ENCODE measurements at regions not wholly inside any gene's neighbourhood (a gene's known extent, or its start where the extent isn't known, plus 50 kb on each side); places are given as distances from the start of the nearest gene placed in this dataset.

DNA sequence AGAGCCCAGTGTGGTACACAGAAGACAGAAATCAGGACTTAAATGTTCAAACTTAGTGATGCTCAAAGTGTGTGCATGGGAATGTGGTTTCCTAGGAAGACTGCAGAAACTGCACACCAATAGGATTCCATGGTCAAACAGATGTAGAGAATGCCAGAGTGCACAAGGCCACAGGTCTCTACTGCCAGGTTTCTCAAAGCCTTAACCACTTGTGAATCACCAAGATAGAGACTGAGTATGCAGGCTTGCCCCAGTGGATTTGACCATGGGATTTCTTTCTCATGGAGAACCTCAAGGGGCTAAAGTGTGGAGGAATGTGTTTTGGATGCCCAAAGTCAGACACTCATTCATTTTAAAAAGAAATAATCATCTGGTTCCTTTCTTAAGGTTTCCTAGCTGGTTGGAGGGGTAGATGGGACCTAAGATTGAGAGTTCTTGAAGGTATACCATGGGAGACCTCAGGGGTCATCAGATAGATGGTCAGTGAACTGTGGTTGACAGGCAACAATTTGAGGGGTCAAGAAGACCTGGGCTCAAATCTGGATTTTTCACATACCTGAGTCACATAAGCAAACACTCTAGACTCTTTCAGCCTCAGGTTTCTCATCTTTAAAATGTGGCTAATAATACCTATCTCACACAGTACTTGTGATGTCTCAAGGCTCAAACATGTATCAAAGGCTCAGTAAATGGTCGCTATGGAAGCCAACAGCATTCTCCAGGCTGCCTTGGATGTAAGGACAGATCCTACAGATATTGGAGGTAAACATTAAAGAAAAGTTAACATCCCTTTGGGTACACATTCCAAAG is 81.1 kb downstream of the BOD1 start:
- Mint-ChIP-seq H3K27ac (no peak overlapping the region), H3K4me3 (no peak overlapping the region), H3K4me1 (no peaks in the 10 kb centered on the region), H3K9me3 (no peaks in the 10 kb centered on the region), H3K27me3 (peaks cover 3% of the 10 kb centered on the region), H3K36me3 (ENCODE audit: low read depth) (no peaks in the 10 kb centered on the region)
- intact Hi-C loops (cut with micrococcal nuclease), result no loop called here
- no peak for DNase-seq

DNA sequence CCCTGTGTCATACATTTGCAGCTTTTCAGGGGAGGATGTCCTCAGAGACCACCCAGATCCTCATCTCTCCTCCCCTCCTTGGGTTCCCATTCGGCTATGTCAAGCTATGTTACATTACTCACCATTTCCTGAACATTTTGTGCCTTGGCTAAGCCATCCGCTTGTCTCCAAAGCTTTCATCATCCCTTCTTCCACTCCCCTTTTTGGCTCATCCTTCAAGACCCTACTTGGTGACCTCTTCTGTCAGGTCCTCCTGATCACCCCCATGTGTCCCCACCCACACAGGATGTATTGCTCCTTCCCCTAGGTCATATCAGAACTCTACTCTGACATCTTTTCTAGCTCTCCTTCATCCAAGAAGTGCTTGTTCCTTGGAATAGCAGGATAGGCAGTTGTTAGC is 81.8 kb downstream of the BOD1 start:
- Mint-ChIP-seq H3K4me1 (no peaks in the 10 kb centered on the region), H3K27me3 (peaks cover 3% of the 10 kb centered on the region), H3K4me3 (no peak overlapping the region), H3K9me3 (no peaks in the 10 kb centered on the region), H3K27ac (no peak overlapping the region), H3K36me3 (ENCODE audit: low read depth) (no peaks in the 10 kb centered on the region)
- intact Hi-C loops (cut with micrococcal nuclease), result no loop called here
- no peak for DNase-seq

DNA sequence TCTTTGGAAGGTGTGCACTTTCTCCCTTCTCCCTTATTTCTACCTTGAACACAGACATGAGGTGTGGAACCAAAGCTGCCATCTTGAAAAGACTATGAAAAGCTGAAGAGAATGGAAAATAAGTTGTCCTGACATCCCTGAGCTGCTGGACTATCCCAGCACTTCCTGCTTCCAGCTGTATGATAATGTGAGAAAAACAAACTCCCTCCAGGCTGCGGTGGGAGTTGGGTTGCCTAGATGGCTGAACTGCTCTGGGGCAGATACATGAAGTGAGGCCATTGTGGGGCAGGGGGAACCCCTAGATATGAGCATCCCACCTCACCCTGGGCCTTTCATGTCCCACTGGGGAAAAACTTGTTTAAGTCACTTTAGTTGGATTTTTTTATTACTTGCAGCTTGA is 82.4 kb downstream of the BOD1 start:
- Mint-ChIP-seq H3K36me3 (ENCODE audit: low read depth) (no peaks in the 10 kb centered on the region), H3K4me1 (no peaks in the 10 kb centered on the region), H3K27me3 (peaks cover 3% of the 10 kb centered on the region), H3K9me3 (no peaks in the 10 kb centered on the region), H3K4me3 (no peak overlapping the region), H3K27ac (no peak overlapping the region)
- intact Hi-C loops (cut with micrococcal nuclease), result no loop called here
- no peak for DNase-seq

DNA sequence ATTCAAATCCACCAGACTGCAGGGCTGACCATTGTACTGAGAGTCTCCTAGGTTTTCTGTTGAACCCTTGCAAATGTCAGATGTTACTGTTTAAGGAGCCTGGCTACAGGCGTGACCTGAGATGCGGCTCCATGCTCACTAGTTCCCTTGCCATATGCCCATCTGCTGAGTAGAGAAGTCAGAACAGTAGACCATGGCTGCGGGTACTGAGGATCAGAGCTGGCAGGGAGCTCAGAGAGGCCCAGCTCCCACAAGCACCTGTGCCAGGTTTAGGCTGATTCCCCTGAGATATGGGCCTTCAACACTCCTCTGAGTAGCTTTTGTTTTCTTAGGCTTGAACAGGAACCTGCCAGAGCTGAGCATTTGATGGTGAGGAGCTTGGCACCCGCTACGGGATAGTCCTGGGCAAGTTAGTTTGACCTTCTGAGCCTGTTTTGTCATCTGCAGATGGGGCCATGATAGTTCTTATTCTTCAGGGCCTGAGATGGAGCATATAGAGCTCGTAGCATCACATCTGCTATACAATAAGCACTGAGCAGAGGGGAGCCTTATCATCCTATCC is 83.7 kb downstream of the BOD1 start:
- DNase-seq, result no peak
- H3K27me3 Mint-ChIP-seq, result peaks cover 3% of the 10 kb centered on the region
- H3K4me3 Mint-ChIP-seq, result no peak overlapping the region
- H3K9me3 Mint-ChIP-seq, result no peaks in the 10 kb centered on the region
- no peaks in the 10 kb centered on the region for H3K36me3 Mint-ChIP-seq (ENCODE audit: low read depth)
- no peaks in the 10 kb centered on the region for H3K4me1 Mint-ChIP-seq
- intact Hi-C loops (cut with micrococcal nuclease), result no loop called here
- no peak overlapping the region for H3K27ac Mint-ChIP-seq

DNA sequence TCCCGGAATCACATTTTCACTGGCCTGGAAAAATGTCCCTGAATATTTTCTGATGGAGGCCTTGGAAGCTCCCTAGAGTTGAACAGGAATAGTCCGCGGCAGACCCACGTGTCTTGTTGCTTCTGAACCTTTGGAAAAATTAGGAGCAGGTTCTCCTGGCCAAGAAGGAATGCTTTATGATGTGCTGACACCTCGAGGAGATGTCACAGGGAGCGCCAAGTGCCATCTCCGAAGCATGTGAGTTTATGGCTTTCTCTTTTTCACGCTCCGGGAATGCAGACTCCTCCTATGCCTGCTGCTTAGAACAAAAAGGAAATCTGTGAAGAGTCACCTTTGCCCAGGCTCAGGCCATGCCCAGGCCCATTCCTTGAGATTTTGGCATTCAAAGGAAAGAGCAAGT is 84.6 kb downstream of the BOD1 start:
- Mint-ChIP-seq H3K27me3 (no peaks in the 10 kb centered on the region), H3K4me1 (no peaks in the 10 kb centered on the region)
- intact Hi-C loops (cut with micrococcal nuclease), result no loop called here

DNA sequence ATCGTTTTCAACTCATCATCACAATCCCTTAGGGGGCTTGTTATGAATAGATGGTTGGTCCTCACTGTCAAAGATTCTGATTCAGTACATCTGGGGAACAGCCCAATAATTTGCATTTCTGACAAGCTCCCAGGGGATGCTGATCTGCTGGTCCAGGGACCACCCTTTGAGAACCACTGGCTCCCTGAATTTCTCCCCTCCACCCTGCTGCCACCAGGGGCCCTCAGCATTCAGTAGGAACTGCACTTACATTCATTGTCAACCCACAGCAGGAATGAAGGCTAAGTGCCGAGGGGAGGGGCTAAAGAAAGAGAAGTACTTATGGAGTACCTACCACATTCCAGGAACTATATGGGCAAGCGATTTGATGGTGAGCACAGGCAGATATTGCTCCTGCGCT is 85.9 kb downstream of the BOD1 start:
- no peaks in the 10 kb centered on the region for H3K4me1 Mint-ChIP-seq
- peaks cover 1% of the 10 kb centered on the region for H3K27me3 Mint-ChIP-seq
- no peak overlapping the region for H3K27ac Mint-ChIP-seq
- intact Hi-C loops (cut with micrococcal nuclease), result no loop called here
- no peaks in the 10 kb centered on the region for H3K36me3 Mint-ChIP-seq (ENCODE audit: low read depth)
- no peaks in the 10 kb centered on the region for H3K9me3 Mint-ChIP-seq
- no peak for DNase-seq
- H3K4me3 Mint-ChIP-seq, result no peak overlapping the region

More for the DNA sequence above, 84.6 kb downstream of the BOD1 start:
- Mint-ChIP-seq H3K36me3 (ENCODE audit: low read depth) (no peaks in the 10 kb centered on the region), H3K9me3 (no peaks in the 10 kb centered on the region), H3K4me3 (no peak overlapping the region), H3K27ac (no peak overlapping the region)
- DNase-seq, result no peak

DNA sequence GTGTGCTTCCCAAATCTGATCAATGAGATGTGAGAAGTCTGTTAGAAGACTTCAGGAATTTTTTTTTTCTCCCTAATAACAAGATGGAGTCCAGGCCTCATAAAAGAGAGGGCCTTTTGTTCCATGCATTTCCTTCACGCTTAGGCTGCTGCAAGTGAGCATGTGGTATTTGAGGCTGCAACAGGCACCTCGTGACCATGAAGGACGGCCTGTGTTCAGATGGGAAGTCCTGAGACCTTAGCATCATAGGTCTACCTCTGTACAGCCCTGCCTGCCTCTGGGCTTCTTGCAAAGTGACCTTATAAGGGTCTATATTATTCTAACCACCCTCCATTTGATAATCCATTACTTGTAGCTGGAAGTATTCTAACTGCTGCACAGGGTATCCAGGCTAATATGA is 86.6 kb downstream of the BOD1 start:
- intact Hi-C loops (cut with micrococcal nuclease), result no loop called here
- Mint-ChIP-seq H3K27ac (no peak overlapping the region), H3K4me3 (no peak overlapping the region), H3K4me1 (no peaks in the 10 kb centered on the region), H3K27me3 (peaks cover 1% of the 10 kb centered on the region), H3K36me3 (ENCODE audit: low read depth) (no peaks in the 10 kb centered on the region), H3K9me3 (no peaks in the 10 kb centered on the region)
- DNase-seq, result peak; percentile 33

DNA sequence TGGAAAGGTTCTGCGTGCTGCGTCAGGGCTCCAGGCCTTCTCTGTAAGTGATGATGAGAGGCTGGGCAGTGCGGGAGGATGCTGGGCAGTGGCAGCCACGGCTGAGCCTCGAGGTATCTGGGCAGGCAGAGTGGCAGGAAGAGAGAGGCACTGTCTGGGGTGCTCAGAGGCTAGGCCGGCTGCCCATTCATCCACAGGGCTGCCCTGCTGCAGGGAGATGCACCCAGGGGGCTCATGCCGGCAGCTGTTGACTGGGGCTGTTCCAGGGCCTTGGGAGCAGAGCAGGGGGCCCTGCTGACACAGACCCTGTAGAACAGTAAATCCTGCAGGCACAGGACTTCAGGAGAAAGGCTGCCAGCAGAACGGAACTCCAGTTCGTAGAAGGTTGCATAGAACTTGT is 88.8 kb downstream of the BOD1 start:
- H3K27me3 Mint-ChIP-seq, result peaks cover 1% of the 10 kb centered on the region
- intact Hi-C loops (cut with micrococcal nuclease), result no loop called here
- no peak overlapping the region for H3K27ac Mint-ChIP-seq
- H3K4me1 Mint-ChIP-seq, result no peaks in the 10 kb centered on the region
- DNase-seq, result no peak
- H3K9me3 Mint-ChIP-seq, result no peaks in the 10 kb centered on the region
- no peak overlapping the region for H3K4me3 Mint-ChIP-seq
- no peaks in the 10 kb centered on the region for H3K36me3 Mint-ChIP-seq (ENCODE audit: low read depth)

DNA sequence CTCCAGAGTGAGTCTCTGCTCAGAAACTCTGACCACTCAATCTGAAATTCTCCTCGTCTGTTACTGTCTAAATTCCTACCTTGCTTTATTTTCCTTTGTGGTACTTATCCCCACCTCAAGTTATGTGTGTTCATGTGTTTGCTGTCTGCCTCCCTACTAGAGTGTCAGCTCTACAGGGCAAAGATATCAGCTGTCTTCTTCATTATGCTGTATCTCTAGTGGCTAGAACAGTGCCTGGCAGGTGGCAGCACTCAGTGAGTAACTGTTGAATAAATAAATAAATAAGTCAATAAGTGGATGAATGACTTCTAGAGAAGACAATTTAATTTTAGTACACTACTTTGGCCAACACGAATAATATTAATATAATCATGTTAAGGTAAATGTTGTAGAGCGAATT is 92.3 kb downstream of the BOD1 start:
- no peaks in the 10 kb centered on the region for H3K4me1 Mint-ChIP-seq
- H3K36me3 Mint-ChIP-seq (ENCODE audit: low read depth), result no peaks in the 10 kb centered on the region
- intact Hi-C loops (cut with micrococcal nuclease), result no loop called here
- no peak overlapping the region for H3K27ac Mint-ChIP-seq
- DNase-seq, result no peak
- peaks cover 3% of the 10 kb centered on the region for H3K9me3 Mint-ChIP-seq
- peaks cover 1% of the 10 kb centered on the region for H3K27me3 Mint-ChIP-seq
- no peak overlapping the region for H3K4me3 Mint-ChIP-seq

DNA sequence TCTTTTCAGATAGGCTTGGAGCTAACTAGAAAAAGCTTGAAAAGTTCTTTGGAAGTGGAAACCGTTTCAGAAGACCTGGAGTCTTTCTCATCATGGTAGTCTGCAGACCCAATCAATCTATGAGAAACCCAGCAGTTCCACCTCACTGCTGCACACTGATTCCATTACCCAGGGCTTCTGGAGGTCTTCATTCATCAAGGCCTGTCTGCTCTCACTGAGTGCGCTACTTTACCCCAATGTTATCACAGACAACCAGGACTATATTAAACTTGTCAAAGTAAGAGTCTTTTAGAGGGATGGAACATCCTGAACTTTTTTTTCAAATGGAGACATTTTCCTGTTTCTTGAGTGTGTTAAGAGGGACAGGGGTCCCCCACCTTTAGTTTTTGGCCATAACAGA is 93.1 kb downstream of the BOD1 start:
- H3K4me3 Mint-ChIP-seq, result no peak overlapping the region
- peaks cover 3% of the 10 kb centered on the region for H3K9me3 Mint-ChIP-seq
- DNase-seq, result no peak
- no peaks in the 10 kb centered on the region for H3K36me3 Mint-ChIP-seq (ENCODE audit: low read depth)
- H3K27me3 Mint-ChIP-seq, result peaks cover 2% of the 10 kb centered on the region
- intact Hi-C loops (cut with micrococcal nuclease), result no loop called here
- H3K27ac Mint-ChIP-seq, result no peak overlapping the region
- H3K4me1 Mint-ChIP-seq, result no peaks in the 10 kb centered on the region

DNA sequence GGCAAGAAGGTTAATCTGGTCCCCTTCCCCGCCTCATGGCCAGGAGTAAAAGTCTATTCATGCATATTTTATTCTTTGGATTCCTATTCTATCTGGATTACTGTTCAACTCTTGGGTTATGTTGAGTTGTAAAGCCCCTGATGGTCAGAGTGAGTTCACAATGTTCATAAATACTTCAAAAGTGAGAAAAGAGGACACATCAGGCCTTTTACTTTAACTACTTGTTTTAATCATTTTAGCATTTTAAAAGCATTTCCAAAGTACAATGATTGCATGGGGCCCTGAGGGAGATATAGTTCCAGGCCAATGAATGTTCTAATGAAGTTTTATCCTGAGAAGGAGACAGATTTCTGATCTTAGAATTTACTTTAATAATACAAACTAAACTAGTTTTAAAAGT is 93.9 kb downstream of the BOD1 start:
- H3K4me3 Mint-ChIP-seq, result no peak overlapping the region
- peaks cover 3% of the 10 kb centered on the region for H3K27me3 Mint-ChIP-seq
- DNase-seq, result no peak
- intact Hi-C loops (cut with micrococcal nuclease), result no loop called here
- peaks cover 3% of the 10 kb centered on the region for H3K9me3 Mint-ChIP-seq
- H3K4me1 Mint-ChIP-seq, result no peaks in the 10 kb centered on the region
- H3K27ac Mint-ChIP-seq, result no peak overlapping the region
- H3K36me3 Mint-ChIP-seq (ENCODE audit: low read depth), result no peaks in the 10 kb centered on the region

DNA sequence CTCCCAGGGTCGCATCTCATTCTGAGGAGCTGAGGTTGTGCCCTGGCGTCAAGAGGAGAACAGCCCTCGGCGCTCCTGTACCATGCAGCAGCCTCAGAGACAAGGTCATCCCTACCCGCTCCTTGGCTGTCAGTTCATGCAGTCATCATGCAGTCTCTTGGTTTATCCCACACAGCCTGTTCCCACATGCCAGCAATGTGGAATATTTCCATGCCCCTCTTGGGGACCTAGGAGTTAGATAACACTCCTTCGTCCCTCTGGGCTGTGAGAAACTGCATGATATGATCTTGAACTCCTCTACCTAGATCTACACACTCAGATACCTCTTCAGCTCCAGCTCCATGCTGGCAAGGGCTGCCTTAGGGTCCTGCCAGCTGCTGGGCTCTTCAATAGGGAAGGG is 97.6 kb downstream of the BOD1 start:
- H3K27ac Mint-ChIP-seq, result no peak overlapping the region
- intact Hi-C loops (cut with micrococcal nuclease), result no loop called here
- no peaks in the 10 kb centered on the region for H3K36me3 Mint-ChIP-seq (ENCODE audit: low read depth)
- H3K4me1 Mint-ChIP-seq, result no peaks in the 10 kb centered on the region
- H3K9me3 Mint-ChIP-seq, result peaks cover 3% of the 10 kb centered on the region
- DNase-seq, result no peak
- H3K27me3 Mint-ChIP-seq, result peaks cover 2% of the 10 kb centered on the region
- no peak overlapping the region for H3K4me3 Mint-ChIP-seq

DNA sequence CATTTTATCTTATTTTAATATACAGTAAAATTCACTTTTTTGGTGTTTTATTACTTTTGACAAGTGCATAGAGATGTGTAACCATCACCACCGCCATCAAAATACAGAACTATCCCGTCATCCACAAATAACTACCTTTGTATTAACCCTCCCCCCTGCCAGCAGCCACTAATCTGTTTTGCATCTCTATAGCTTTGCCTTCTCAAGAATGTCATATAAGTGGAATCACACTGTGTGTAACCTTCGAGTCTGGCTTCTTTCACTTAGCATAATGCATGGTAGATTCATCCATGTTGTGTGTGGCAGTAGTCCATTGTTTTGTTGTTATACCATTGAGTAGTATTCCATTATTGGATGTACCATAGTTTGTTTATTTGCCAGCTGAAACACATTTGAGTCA is 98.8 kb downstream of the BOD1 start:
- peaks cover 4% of the 10 kb centered on the region for H3K27me3 Mint-ChIP-seq
- H3K27ac Mint-ChIP-seq, result no peak overlapping the region
- peaks cover 3% of the 10 kb centered on the region for H3K4me1 Mint-ChIP-seq
- intact Hi-C loops (cut with micrococcal nuclease), result no loop called here
- no peak overlapping the region for H3K4me3 Mint-ChIP-seq
- H3K36me3 Mint-ChIP-seq (ENCODE audit: low read depth), result no peaks in the 10 kb centered on the region
- no peak for DNase-seq
- H3K9me3 Mint-ChIP-seq, result peaks cover 3% of the 10 kb centered on the region

DNA sequence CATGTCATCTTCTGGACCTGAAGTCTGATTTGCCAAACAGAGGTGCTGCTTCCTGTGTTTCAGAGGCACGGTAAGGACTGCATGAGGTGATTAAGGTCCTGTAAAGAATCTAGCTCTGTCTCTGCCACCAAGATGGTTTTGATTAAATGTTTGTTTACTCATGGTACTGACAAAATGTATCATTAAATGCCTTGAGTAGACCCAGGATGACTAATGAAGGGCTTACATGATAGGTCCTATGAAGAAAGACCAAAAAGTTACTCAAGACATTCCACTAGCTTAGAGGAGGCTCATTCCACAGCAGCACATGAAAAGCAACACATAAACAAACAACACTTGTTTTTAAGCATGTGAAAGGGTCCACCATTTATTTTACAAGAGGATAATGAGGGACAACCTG is 100.9 kb downstream of the BOD1 start:
- Mint-ChIP-seq H3K4me1 (peaks cover 4% of the 10 kb centered on the region), H3K27ac (no peak overlapping the region), H3K9me3 (peaks cover 3% of the 10 kb centered on the region), H3K4me3 (no peak overlapping the region), H3K36me3 (ENCODE audit: low read depth) (no peaks in the 10 kb centered on the region), H3K27me3 (peaks cover 14% of the 10 kb centered on the region)
- intact Hi-C loops (cut with micrococcal nuclease), result no loop called here
- DNase-seq, result no peak

DNA sequence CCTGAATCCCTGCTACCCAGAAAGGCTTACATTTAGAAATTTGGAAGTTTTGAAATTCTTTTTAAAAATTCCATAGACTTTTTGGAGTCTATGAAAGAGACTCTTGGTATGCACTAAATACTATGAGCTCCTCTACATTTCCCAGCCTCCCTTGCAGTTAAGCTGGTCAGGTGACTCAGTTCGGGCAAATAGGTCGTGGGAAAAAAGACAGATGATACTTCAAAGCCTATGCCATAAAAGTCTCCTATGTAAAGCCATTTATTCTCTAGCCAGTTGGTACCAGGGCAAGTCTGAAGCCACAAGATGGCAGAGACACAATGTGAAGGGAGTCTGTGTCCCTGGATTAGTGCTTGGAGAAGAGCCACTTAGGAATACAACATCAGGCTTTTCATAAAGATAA is 101.8 kb downstream of the BOD1 start:
- no peaks in the 10 kb centered on the region for H3K36me3 Mint-ChIP-seq (ENCODE audit: low read depth)
- intact Hi-C loops (cut with micrococcal nuclease), result no loop called here
- H3K4me1 Mint-ChIP-seq, result peaks cover 4% of the 10 kb centered on the region
- peaks cover 14% of the 10 kb centered on the region for H3K27me3 Mint-ChIP-seq
- DNase-seq, result no peak
- no peak overlapping the region for H3K27ac Mint-ChIP-seq
- no peak overlapping the region for H3K4me3 Mint-ChIP-seq
- H3K9me3 Mint-ChIP-seq, result no peaks in the 10 kb centered on the region

Measured in activated CD4-positive, alpha-beta T cell treated with anti-CD3 and anti-CD28 coated beads, Interleukin-2, amount 10 ng/mL, durations not matched to agents 24 days and 14 days (primary cell).